ENCODE measurements at regions not wholly inside any gene's neighbourhood (a gene's known extent, or its start where the extent isn't known, plus 50 kb on each side); places are given as distances from the start of the nearest gene placed in this dataset.

DNA sequence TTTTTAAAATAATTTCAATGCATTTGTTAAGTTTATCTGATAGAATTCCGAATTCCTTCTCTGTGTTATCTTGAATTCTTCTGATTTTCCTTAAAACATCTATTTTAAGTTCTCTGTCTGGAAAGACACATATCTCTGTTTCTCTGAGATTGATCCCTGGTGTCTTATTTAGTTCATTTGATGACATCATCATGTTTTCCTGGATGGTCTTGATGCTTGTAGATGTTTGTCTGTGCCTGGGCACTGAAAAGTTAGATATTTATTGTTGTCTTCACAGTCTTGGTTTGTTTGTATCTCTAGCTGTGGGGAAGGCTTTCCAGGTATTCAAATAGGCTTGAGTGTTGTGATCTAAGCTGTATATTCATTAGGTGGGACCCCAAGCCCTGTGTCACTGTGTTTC is 1028.8 kb downstream of the GLUD2 start:
- WGBS, result 87% methylated on average over 1 of the region's 1 CpG
- no peaks in the 10 kb centered on the region for H3K4me1 ChIP-seq (replicated peaks)

DNA sequence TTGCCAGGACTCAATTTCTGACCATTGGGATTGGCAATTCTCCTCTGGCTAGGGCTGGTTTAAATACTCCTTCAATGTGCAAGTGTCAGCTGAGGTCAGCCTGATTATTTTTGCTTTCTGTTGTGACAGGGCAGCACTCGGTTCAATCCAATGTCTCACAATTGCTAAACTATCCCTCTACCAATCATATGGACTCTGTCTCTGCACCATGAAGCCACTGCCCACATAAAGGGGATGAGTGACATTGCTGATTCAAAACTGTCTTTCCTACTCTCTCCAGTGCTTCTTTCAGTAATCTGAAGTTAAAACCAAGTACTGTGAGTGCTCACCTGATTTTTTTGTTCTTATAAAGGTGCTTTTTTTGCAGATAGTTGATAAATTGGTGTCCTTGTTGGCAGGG is 1030.7 kb downstream of the GLUD2 start:
- H3K9me3 ChIP-seq, result no peaks in the 10 kb centered on the region
- H3K4me3 ChIP-seq, result no peak overlapping the region
- H3K36me3 ChIP-seq, result no peaks in the 10 kb centered on the region
- DNase-seq (ENCODE audit: low spot score), result no peak
- no peaks in the 10 kb centered on the region for H3K4me1 ChIP-seq (replicated peaks)
- no peaks in the 10 kb centered on the region for H3K27me3 ChIP-seq (replicated peaks; ENCODE audit: insufficient read depth)
- intact Hi-C loops (cut with DNase I), result no loop called here
- no peak overlapping the region for H3K27ac ChIP-seq
- TF ChIP-seq, protein P1, sequence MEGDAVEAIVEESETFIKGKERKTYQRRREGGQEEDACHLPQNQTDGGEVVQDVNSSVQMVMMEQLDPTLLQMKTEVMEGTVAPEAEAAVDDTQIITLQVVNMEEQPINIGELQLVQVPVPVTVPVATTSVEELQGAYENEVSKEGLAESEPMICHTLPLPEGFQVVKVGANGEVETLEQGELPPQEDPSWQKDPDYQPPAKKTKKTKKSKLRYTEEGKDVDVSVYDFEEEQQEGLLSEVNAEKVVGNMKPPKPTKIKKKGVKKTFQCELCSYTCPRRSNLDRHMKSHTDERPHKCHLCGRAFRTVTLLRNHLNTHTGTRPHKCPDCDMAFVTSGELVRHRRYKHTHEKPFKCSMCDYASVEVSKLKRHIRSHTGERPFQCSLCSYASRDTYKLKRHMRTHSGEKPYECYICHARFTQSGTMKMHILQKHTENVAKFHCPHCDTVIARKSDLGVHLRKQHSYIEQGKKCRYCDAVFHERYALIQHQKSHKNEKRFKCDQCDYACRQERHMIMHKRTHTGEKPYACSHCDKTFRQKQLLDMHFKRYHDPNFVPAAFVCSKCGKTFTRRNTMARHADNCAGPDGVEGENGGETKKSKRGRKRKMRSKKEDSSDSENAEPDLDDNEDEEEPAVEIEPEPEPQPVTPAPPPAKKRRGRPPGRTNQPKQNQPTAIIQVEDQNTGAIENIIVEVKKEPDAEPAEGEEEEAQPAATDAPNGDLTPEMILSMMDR (IDR thresholded peaks at IDR 0.05), result no peak
- TF ChIP-seq POLR2AphosphoS5 (IDR thresholded peaks at IDR 0.05), result no peak
- TF ChIP-seq POLR2A (IDR thresholded peaks at IDR 0.05), result no peak
- WGBS, result 83% methylated on average over 1 of the region's 1 CpG

More for the DNA sequence above, 1028.8 kb downstream of the GLUD2 start:
- H3K9me3 ChIP-seq, result no peaks in the 10 kb centered on the region
- intact Hi-C loops (cut with DNase I), result no loop called here
- TF ChIP-seq, protein P1 (IDR thresholded peaks at IDR 0.05), result no peak
- H3K36me3 ChIP-seq, result no peaks in the 10 kb centered on the region
- no peak overlapping the region for H3K27ac ChIP-seq
- DNase-seq (ENCODE audit: low spot score), result no peak
- no peaks in the 10 kb centered on the region for H3K27me3 ChIP-seq (replicated peaks; ENCODE audit: insufficient read depth)
- H3K4me3 ChIP-seq, result no peak overlapping the region

DNA sequence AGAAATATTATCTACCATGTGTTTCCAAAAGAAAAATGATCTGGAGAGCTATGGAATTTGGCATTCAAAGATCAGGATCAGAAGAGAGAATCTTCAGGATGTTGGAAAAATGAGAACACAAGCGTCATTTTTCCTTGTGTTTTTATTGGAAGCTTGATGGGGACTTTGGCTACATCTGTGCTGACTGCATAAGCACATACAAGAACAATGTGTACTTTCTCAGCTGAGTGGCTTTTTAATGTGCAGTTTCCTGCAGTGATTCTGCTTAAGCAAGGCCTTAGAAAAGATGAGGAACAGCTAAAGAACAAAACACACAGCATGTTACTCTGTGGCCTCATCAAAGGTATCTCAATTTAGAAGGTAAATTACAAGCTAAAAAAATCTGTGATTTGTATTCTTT is 1039.9 kb downstream of the GLUD2 start:
- TF ChIP-seq POLR2AphosphoS5 (IDR thresholded peaks at IDR 0.05) (peak; percentile 58), POLR2A (IDR thresholded peaks at IDR 0.05) (no peak)
- TF ChIP-seq, protein P1 (IDR thresholded peaks at IDR 0.05), result no peak
- Histone ChIP-seq H3K4me1 (replicated peaks) (no peaks in the 10 kb centered on the region), H3K27me3 (replicated peaks; ENCODE audit: insufficient read depth) (no peaks in the 10 kb centered on the region), H3K27ac (no peak overlapping the region), H3K9me3 (no peaks in the 10 kb centered on the region), H3K36me3 (no peaks in the 10 kb centered on the region), H3K4me3 (no peak overlapping the region)
- 0% methylated on average over 1 of the region's 1 CpG for WGBS
- intact Hi-C loops (cut with DNase I), result no loop called here
- no peak for DNase-seq (ENCODE audit: low spot score)

DNA sequence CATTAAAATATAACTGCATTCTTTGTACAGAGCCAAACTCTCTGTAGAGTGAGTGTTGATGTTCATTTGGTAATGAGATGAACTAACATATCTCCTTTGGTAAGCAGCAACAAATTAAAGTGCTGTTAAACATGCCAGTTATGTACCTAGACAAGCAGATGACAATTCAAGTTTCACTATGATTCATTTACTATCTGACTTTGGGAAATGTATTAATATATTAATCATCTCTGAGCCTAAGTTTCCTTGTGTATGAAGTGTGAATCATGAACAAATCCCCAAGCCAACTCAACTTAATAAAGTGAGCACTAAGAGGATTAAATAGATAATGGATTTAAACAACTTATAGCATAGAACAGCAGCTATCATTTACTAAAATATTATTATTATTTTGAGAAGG is 1044.2 kb downstream of the GLUD2 start:
- H3K27me3 ChIP-seq (replicated peaks; ENCODE audit: insufficient read depth), result no peaks in the 10 kb centered on the region
- no peaks in the 10 kb centered on the region for H3K36me3 ChIP-seq
- H3K9me3 ChIP-seq, result no peaks in the 10 kb centered on the region
- H3K4me3 ChIP-seq, result no peak overlapping the region
- H3K27ac ChIP-seq, result no peak overlapping the region
- no peak for TF ChIP-seq POLR2AphosphoS5 (IDR thresholded peaks at IDR 0.05)
- no peak for TF ChIP-seq POLR2A (IDR thresholded peaks at IDR 0.05)
- TF ChIP-seq, protein P1 (IDR thresholded peaks at IDR 0.05), result no peak
- no peak for DNase-seq (ENCODE audit: low spot score)
- intact Hi-C loops (cut with DNase I), result no loop called here
- H3K4me1 ChIP-seq (replicated peaks), result no peaks in the 10 kb centered on the region

DNA sequence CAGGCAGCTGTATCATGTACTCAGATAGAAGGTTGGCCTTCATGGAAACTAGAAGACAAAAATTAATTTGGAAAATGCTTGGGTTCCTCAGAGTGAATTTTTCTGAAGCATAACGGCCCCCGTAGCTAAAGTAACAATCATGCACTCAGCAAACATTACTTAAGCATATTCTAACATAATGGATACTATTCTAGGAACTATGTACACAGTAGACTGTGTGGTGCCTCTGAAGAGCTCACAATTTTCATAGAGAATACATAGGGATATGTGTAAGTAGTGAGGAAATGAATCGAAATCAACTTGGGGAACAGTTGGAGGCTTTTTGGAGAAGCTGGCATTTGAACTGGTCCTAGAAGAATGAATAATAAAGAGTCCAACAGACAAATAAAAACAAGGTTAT is 1045.0 kb downstream of the GLUD2 start:
- WGBS, result 62% methylated on average over 3 of the region's 3 CpGs
- Histone ChIP-seq H3K36me3 (no peaks in the 10 kb centered on the region), H3K4me3 (no peak overlapping the region), H3K27me3 (replicated peaks; ENCODE audit: insufficient read depth) (no peaks in the 10 kb centered on the region), H3K4me1 (replicated peaks) (no peaks in the 10 kb centered on the region), H3K9me3 (no peaks in the 10 kb centered on the region), H3K27ac (no peak overlapping the region)
- TF ChIP-seq POLR2AphosphoS5 (IDR thresholded peaks at IDR 0.05), result no peak
- TF ChIP-seq, protein P1 (IDR thresholded peaks at IDR 0.05), result no peak
- TF ChIP-seq POLR2A (IDR thresholded peaks at IDR 0.05), result no peak
- intact Hi-C loops (cut with DNase I), result no loop called here
- no peak for DNase-seq (ENCODE audit: low spot score)

All from prostate gland (tissue), 2 donors.